Ascending aorta (tissue), 2 donors: ENCODE measurements at regions not wholly inside any gene's neighbourhood (a gene's known extent, or its start where the extent isn't known, plus 50 kb on each side); places are given as distances from the start of the nearest gene placed in this dataset.

Experiments
- DNase-seq, 2 donors: peaks; one replicate each; pipeline ENCODE4 v3.0.0-alpha.2; 2019; ENCODE audit warnings: low spot score in 2 of 2
- H3K27ac ChIP-seq, 2 donors: fragments of 200-600 bp; sonication (generic); one replicate each; pipeline ENCODE4 v1.5.1; 2016 to 2017; ENCODE audit warnings: mild to moderate bottlenecking in 1 of 2
- H3K27me3 ChIP-seq: fragments of 200-600 bp; sonication (generic); one replicate; pipeline ENCODE4 v1.5.1; 2017
- H3K36me3 ChIP-seq, 2 donors: fragments of 200-600 bp; sonication (generic); one replicate each; pipeline ENCODE4 v1.5.1; 2016
- H3K4me1 ChIP-seq, 2 donors: fragments of 200-600 bp; sonication (generic); one replicate each; pipeline ENCODE4 v1.5.1; 2016 to 2017; ENCODE audit warnings: mild to moderate bottlenecking in 1 of 2
- H3K4me3 ChIP-seq, 2 donors: fragments of 200-600 bp; sonication (generic); one replicate each; pipeline ENCODE4 v1.5.1; 2016 to 2017; ENCODE audit warnings: mild to moderate bottlenecking in 1 of 2
- H3K9me3 ChIP-seq, 2 donors: fragments of 200-600 bp; sonication (generic); one replicate each; pipeline ENCODE4 v1.5.1; 2016
- CTCF ChIP-seq, 3 experiments: fragments of 200-600 bp in 2 of 3; fragments of 450-650 bp in 1 of 3; sonication (generic) in 2 of 3; IDR thresholded peaks; one replicate each; pipeline ENCODE4 v1.5.1; 2016 to 2019; ENCODE audit warnings: antibody characterized with exemption in 3 of 3, mild to moderate bottlenecking in 1 of 3, moderate library complexity in 1 of 3
- intact Hi-C: fragments of 100-400 bp; cut with DNase I; formaldehyde crosslinking; loops from one replicate; pipeline ENCODE4 v1.15.1; 2023

GRCh38 chr10:3584926-3585784 is 199.9 kb downstream of the KLF6 start:
- no peak for TF ChIP-seq CTCF (IDR thresholded peaks at IDR 0.05)
- no peaks in the 10 kb centered on the region for H3K9me3 ChIP-seq
- intact Hi-C loops = no loop called here

DNA sequence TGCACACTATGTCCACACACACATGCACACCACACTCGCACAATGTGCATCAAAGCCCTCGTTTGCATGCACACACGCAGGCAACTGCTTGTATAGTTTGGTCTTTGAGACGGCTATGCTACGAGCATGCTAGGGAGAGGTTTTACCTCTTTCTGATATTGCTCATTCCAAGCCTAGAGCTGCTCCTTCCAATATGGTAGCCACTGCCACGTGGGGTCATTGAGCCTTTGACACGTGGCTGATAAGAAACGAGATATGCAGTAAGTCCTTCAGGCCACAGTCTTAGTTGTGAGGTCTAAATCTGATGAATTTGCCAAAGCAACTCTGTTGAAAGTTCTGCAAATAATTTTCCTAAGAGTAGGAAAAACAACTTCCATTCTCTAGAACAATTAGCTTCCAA is 204.4 kb downstream of the KLF6 start:
- Histone ChIP-seq H3K27me3 (no peaks in the 10 kb centered on the region), H3K4me1 (no peaks in the 10 kb centered on the region), H3K4me3 (no peak overlapping the region), H3K9me3 (no peaks in the 10 kb centered on the region), H3K27ac (no peak overlapping the region), H3K36me3 (no peaks in the 10 kb centered on the region)
- no peak for TF ChIP-seq CTCF (IDR thresholded peaks at IDR 0.05)
- intact Hi-C loops = no loop called here
- DNase-seq = no peak

More at GRCh38 chr10:3584926-3585784, 199.9 kb downstream of the KLF6 start:
- H3K27ac ChIP-seq = no peak overlapping the region
- H3K36me3 ChIP-seq = no peaks in the 10 kb centered on the region
- H3K27me3 ChIP-seq = no peaks in the 10 kb centered on the region
- no peak for DNase-seq
- H3K4me1 ChIP-seq = no peaks in the 10 kb centered on the region
- H3K4me3 ChIP-seq = no peak overlapping the region

- Histone ChIP-seq H3K27me3 (no peaks in the 10 kb centered on the region), H3K27ac (no peak overlapping the region), H3K36me3 (no peaks in the 10 kb centered on the region), H3K9me3 (no peaks in the 10 kb centered on the region), H3K4me1 (no peaks in the 10 kb centered on the region), H3K4me3 (no peak overlapping the region)
- intact Hi-C loops = no loop called here
- DNase-seq = no peak
- no peak for TF ChIP-seq CTCF (IDR thresholded peaks at IDR 0.05)
Observed at GRCh38 chr10:3579845-3580244, 205.2 kb downstream of the KLF6 start.

DNA sequence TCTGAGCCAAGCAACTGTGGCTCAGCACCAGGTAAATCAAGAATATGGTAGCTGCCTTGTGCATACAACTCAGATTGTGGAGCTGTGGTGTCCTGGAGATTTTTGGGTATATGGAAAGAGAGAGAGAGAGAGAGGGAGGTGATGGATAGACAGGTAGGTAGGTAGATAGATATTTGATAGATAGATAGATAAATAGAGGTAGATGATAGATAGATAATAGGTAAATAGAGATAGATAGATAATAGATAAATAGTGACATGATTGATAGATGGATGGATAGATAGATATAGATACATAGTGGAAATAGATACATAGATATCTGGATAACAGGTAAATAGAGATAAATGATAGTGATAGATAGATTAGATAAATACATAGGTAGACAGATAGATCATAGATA is 206.3 kb downstream of the KLF6 start:
- intact Hi-C loops = no loop called here
- Histone ChIP-seq H3K9me3 (no peaks in the 10 kb centered on the region), H3K36me3 (no peaks in the 10 kb centered on the region), H3K27me3 (no peaks in the 10 kb centered on the region), H3K4me1 (no peaks in the 10 kb centered on the region), H3K4me3 (no peak overlapping the region), H3K27ac (no peak overlapping the region)
- no peak for TF ChIP-seq CTCF (IDR thresholded peaks at IDR 0.05)
- DNase-seq = no peak

GRCh38 chr10:3578159-3578558 is 206.8 kb downstream of the KLF6 start:
- intact Hi-C loops = no loop called here
- Histone ChIP-seq H3K27me3 (no peaks in the 10 kb centered on the region), H3K4me3 (no peak overlapping the region)

More at GRCh38 chr10:3578159-3578558, 206.8 kb downstream of the KLF6 start:
- DNase-seq = no peak
- Histone ChIP-seq H3K36me3 (no peaks in the 10 kb centered on the region), H3K4me1 (no peaks in the 10 kb centered on the region), H3K27ac (no peak overlapping the region), H3K9me3 (no peaks in the 10 kb centered on the region)
- TF ChIP-seq CTCF (IDR thresholded peaks at IDR 0.05) = no peak
